Activated CD4-positive, alpha-beta T cell treated with anti-CD3 and anti-CD28 coated beads, Interleukin-2, amount 10 ng/mL, durations not matched to agents 7 days and 5 days (primary cell): ENCODE measurements at regions not wholly inside any gene's neighbourhood (a gene's known extent, or its start where the extent isn't known, plus 50 kb on each side); places are given as distances from the start of the nearest gene placed in this dataset.
"Not testable (repeated sequence)": the region's sequence is repeated elsewhere in the genome, so short reads cannot be mapped to it uniquely, and the experiment has no call there.

Source experiments
- CTCF ChIA-PET: fragments of 350-600 bp; sonication (Branson Sonifier 250); formaldehyde crosslinking; loops from one replicate; lab custom pipeline; 2021; ENCODE audit warnings: antibody characterized with exemption; lab: Charles Lee
- POLR2A ChIA-PET: fragments of 350-600 bp; sonication (Branson Sonifier 250); formaldehyde crosslinking; loops from one replicate; lab custom pipeline; 2021; ENCODE audit warnings: antibody characterized with exemption; lab: Charles Lee
- DNase-seq: peaks from one replicate; pipeline ENCODE4 v3.0.0-alpha.2; 2020
- H3K27ac Mint-ChIP-seq: one replicate; pipeline ENCODE4 v1.8.0; 2021; ENCODE audit warnings: mild to moderate bottlenecking, moderate library complexity, mixed read lengths
- H3K27me3 Mint-ChIP-seq: one replicate; pipeline ENCODE4 v1.8.0; 2021; ENCODE audit warnings: mixed read lengths
- H3K36me3 Mint-ChIP-seq: one replicate; pipeline ENCODE4 v1.8.0; 2021; ENCODE audit warnings: low read depth, mixed read lengths
- H3K4me1 Mint-ChIP-seq: one replicate; pipeline ENCODE4 v1.8.0; 2021; ENCODE audit warnings: mixed read lengths
- H3K4me3 Mint-ChIP-seq: one replicate; pipeline ENCODE4 v1.8.0; 2021; ENCODE audit warnings: mild to moderate bottlenecking, moderate library complexity, mixed read lengths
- H3K9me3 Mint-ChIP-seq: one replicate; pipeline ENCODE4 v1.8.0; 2021; ENCODE audit warnings: mixed read lengths

- no peaks in the 10 kb centered on the region for H3K27me3 Mint-ChIP-seq
- peaks cover 7% of the 10 kb centered on the region for H3K4me1 Mint-ChIP-seq
- no peaks in the 10 kb centered on the region for H3K36me3 Mint-ChIP-seq
- H3K27ac Mint-ChIP-seq, result no peak overlapping the region
- no peak overlapping the region for H3K4me3 Mint-ChIP-seq
- DNase-seq, result no peak
- H3K9me3 Mint-ChIP-seq, result peaks cover 2% of the 10 kb centered on the region
- CTCF ChIA-PET, result no interaction called here
- POLR2A ChIA-PET, result no interaction called here
Measured at GRCh38 chr12:25653487-25654175, 100.5 kb upstream of the LMNTD1 start.

- Mint-ChIP-seq H3K4me3 (no peak overlapping the region), H3K36me3 (no peaks in the 10 kb centered on the region), H3K9me3 (peaks cover 5% of the 10 kb centered on the region), H3K4me1 (peaks cover 7% of the 10 kb centered on the region), H3K27ac (no peak overlapping the region), H3K27me3 (no peaks in the 10 kb centered on the region)
- no peak for DNase-seq
- ChIA-PET POLR2A (no interaction called here), CTCF (no interaction called here)
Measured at GRCh38 chr12:25655702-25656101, 102.6 kb upstream of the LMNTD1 start.

- H3K9me3 Mint-ChIP-seq, result peaks cover 9% of the 10 kb centered on the region
- no peaks in the 10 kb centered on the region for H3K27me3 Mint-ChIP-seq
- ChIA-PET POLR2A (no interaction called here), CTCF (no interaction called here)
- H3K27ac Mint-ChIP-seq, result no peak overlapping the region
- H3K36me3 Mint-ChIP-seq, result no peaks in the 10 kb centered on the region
- H3K4me3 Mint-ChIP-seq, result no peak overlapping the region
- no peaks in the 10 kb centered on the region for H3K4me1 Mint-ChIP-seq
- DNase-seq, result no peak
Measured at GRCh38 chr12:25659621-25660020, 106.5 kb upstream of the LMNTD1 start.

GRCh38 chr12:25670076-25671055 is 117.3 kb upstream of the LMNTD1 start:
- no peak overlapping the region for H3K4me3 Mint-ChIP-seq
- ChIA-PET POLR2A (no interaction called here), CTCF (interaction anchor here (0.6 kb wide), 1 partner anchor 1123 kb away, joined by 3 read pairs; no protein-coding TSS in a partner anchor)
- DNase-seq, result no peak
- H3K36me3 Mint-ChIP-seq, result no peaks in the 10 kb centered on the region
- no peaks in the 10 kb centered on the region for H3K9me3 Mint-ChIP-seq
- no peaks in the 10 kb centered on the region for H3K27me3 Mint-ChIP-seq
- H3K27ac Mint-ChIP-seq, result no peak overlapping the region
- no peaks in the 10 kb centered on the region for H3K4me1 Mint-ChIP-seq

- H3K36me3 Mint-ChIP-seq, result no peaks in the 10 kb centered on the region
- no peak overlapping the region for H3K27ac Mint-ChIP-seq
- no peaks in the 10 kb centered on the region for H3K4me1 Mint-ChIP-seq
- H3K9me3 Mint-ChIP-seq, result no peaks in the 10 kb centered on the region
- no peak overlapping the region for H3K4me3 Mint-ChIP-seq
- no peaks in the 10 kb centered on the region for H3K27me3 Mint-ChIP-seq
- ChIA-PET CTCF (interaction anchor here (0.9 kb wide), 1 partner anchor 13 kb away, joined by 3 read pairs; no protein-coding TSS in a partner anchor), POLR2A (no interaction called here)
- DNase-seq, result no peak
Measured at GRCh38 chr12:25675808-25676207, 122.7 kb upstream of the LMNTD1 start.

GRCh38 chr12:25677232-25677937 is 124.3 kb upstream of the LMNTD1 start:
- Mint-ChIP-seq H3K4me3 (no peak overlapping the region), H3K27me3 (no peaks in the 10 kb centered on the region), H3K27ac (no peak overlapping the region), H3K36me3 (no peaks in the 10 kb centered on the region), H3K4me1 (no peaks in the 10 kb centered on the region), H3K9me3 (no peaks in the 10 kb centered on the region)
- CTCF ChIA-PET, result interaction anchor here (1.7 kb wide), 1 partner anchor 10 kb away, joined by 3 read pairs; no protein-coding TSS in a partner anchor
- no peak for DNase-seq
- POLR2A ChIA-PET, result no interaction called here

GRCh38 chr12:25681580-25681979 is 128.5 kb upstream of the LMNTD1 start:
- DNase-seq, result no peak
- Mint-ChIP-seq H3K27ac (no peak overlapping the region), H3K4me3 (no peak overlapping the region), H3K27me3 (no peaks in the 10 kb centered on the region), H3K36me3 (no peaks in the 10 kb centered on the region), H3K4me1 (no peaks in the 10 kb centered on the region), H3K9me3 (peaks cover 3% of the 10 kb centered on the region)
- POLR2A ChIA-PET, result no interaction called here
- CTCF ChIA-PET, result no interaction called here

GRCh38 chr12:25682421-25682820 is 129.3 kb upstream of the LMNTD1 start:
- CTCF ChIA-PET, result no interaction called here
- H3K27me3 Mint-ChIP-seq, result no peaks in the 10 kb centered on the region
- H3K9me3 Mint-ChIP-seq, result peaks cover 7% of the 10 kb centered on the region
- no peak for DNase-seq
- H3K36me3 Mint-ChIP-seq, result no peaks in the 10 kb centered on the region
- POLR2A ChIA-PET, result no interaction called here
- H3K4me1 Mint-ChIP-seq, result no peaks in the 10 kb centered on the region
- H3K4me3 Mint-ChIP-seq, result no peak overlapping the region
- H3K27ac Mint-ChIP-seq, result no peak overlapping the region

- no peaks in the 10 kb centered on the region for H3K27me3 Mint-ChIP-seq
- H3K27ac Mint-ChIP-seq, result no peak overlapping the region
- ChIA-PET CTCF (no interaction called here), POLR2A (no interaction called here)
- no peaks in the 10 kb centered on the region for H3K36me3 Mint-ChIP-seq
- DNase-seq, result no peak
- H3K4me3 Mint-ChIP-seq, result no peak overlapping the region
- H3K9me3 Mint-ChIP-seq, result peaks cover 8% of the 10 kb centered on the region
- no peaks in the 10 kb centered on the region for H3K4me1 Mint-ChIP-seq
Measured at GRCh38 chr12:25684070-25684469, 131.0 kb upstream of the LMNTD1 start.

- no peak for DNase-seq
- no peaks in the 10 kb centered on the region for H3K4me1 Mint-ChIP-seq
- H3K27me3 Mint-ChIP-seq, result no peaks in the 10 kb centered on the region
- no peak overlapping the region for H3K27ac Mint-ChIP-seq
- H3K4me3 Mint-ChIP-seq, result no peak overlapping the region
- peaks cover 8% of the 10 kb centered on the region for H3K9me3 Mint-ChIP-seq
- CTCF ChIA-PET, result interaction anchor here (1.3 kb wide), 1 partner anchor 9 kb away, joined by 3 read pairs; no protein-coding TSS in a partner anchor
- H3K36me3 Mint-ChIP-seq, result no peaks in the 10 kb centered on the region
- POLR2A ChIA-PET, result no interaction called here
Measured at GRCh38 chr12:25686351-25686750, 133.3 kb upstream of the LMNTD1 start.

- DNase-seq, result no peak
- Mint-ChIP-seq H3K4me3 (no peak overlapping the region), H3K27me3 (no peaks in the 10 kb centered on the region), H3K4me1 (no peaks in the 10 kb centered on the region), H3K36me3 (no peaks in the 10 kb centered on the region), H3K9me3 (peaks cover 8% of the 10 kb centered on the region), H3K27ac (no peak overlapping the region)
- CTCF ChIA-PET, result interaction anchor here (1.3 kb wide), 1 partner anchor 10 kb away, joined by 3 read pairs; no protein-coding TSS in a partner anchor
- POLR2A ChIA-PET, result no interaction called here
Measured at GRCh38 chr12:25687226-25687625, 134.1 kb upstream of the LMNTD1 start.

GRCh38 chr12:25688851-25689250 is 135.8 kb upstream of the LMNTD1 start:
- POLR2A ChIA-PET, H3K9me3 Mint-ChIP-seq, H3K4me3 Mint-ChIP-seq, H3K36me3 Mint-ChIP-seq, H3K27me3 Mint-ChIP-seq, H3K27ac Mint-ChIP-seq, DNase-seq, H3K4me1 Mint-ChIP-seq: not testable (repeated sequence)
- CTCF ChIA-PET, result interaction anchor here (1.6 kb wide), 1 partner anchor 14 kb away, joined by 3 read pairs; no protein-coding TSS in a partner anchor
